GM18870 (cell line): ENCODE measurements at regions not wholly inside any gene's neighbourhood (a gene's known extent, or its start where the extent isn't known, plus 50 kb on each side); places are given as distances from the start of the nearest gene placed in this dataset.

ENCODE experiments used
- ATAC-seq: cut with Tn5 transposase; IDR thresholded peaks from one replicate; pipeline ENCODE4 v1.9.1; 2021; ENCODE audit warnings: moderate library complexity; ENCODE audit not compliant: unreplicated experiment

DNA sequence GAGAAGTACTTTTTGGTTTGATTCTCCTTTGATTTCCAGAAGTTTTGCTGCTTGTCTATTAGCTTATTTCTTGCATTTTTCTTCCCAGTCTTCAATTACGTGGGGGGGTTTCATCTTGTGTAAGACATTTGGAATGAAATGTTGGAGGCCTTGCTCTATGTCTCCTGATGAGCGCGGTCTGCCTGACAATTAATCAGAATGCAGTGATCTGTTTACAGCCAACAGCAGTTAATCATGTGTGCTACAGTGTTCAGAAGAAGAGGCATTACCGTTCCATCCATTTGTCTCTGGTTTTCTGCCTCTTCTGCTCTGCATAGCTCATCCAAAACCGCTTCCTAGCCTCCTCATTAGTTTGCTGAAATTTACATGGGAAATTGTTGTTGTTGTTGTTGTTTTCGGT is 134.4 kb upstream of the ST6GAL2 start:
- no peak for ATAC-seq

DNA sequence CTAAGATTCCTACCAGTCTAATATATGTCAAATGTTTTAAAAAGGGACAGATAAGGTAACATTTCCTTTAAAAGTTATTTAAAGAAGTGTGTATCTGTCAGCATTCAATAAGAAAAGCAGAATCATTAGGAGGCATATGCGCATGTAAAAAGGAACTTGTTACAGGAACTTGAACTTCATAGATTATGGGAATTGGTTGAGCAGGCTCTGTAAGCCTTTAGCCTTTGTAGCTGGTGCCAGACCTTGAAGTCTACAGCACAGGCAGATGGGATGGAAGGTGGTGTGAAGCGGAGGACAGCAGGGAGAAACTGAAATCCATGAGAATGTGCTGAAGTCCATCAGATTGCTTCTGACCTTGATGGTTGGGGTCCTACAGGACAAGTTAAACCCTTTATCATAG is 138.3 kb upstream of the ST6GAL2 start:
- ATAC-seq: no peak

DNA sequence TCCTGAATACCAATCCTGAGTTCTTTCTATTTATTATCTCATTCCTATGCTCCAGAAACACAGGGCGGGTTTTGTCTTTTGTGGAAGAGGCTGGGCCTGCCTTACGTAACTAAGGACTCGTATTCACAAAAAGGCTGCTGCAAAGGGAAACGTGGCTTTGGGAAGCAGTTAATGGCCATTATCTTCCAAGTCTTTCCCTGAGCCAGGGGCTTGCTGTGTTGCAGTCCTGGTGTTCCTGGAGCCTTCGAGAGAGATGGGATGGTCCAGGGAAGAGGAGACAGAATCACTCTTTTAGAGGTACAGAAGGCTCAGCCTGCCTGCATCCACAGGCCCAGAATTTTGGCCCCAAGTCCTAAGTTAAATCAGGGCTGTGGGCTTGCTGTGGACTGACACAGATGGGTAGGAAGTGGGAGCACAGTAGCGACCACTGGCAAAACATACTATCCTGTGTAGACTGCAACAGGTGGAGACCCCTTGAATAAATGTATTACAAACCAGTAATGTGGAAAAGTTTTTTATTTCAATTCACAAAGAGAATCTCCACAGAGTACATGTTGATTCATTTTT is 139.4 kb upstream of the ST6GAL2 start:
- no peak for ATAC-seq

DNA sequence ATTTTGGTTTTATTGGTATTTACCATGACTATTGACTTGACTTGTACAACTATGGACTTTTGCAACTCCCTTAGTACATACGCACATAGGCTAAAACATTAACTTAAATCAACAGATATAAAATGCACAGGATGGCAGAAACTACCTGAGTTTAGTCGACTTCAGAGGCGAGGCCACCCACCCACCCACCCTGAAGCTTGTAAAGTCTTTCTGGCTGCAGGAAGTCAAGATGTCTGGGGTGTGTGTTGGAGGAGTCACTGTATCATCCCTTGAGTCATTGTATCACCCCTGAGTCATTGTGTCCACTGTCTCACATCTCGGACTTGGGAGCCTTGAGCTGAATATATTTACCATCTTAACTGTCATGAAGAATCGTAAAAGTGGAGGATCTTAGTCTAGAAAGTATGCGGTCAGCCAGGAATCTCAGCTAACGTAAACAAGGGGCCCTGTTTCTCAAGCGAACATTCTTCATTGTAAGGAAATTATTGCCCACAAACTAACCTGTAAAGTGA is 140.0 kb upstream of the ST6GAL2 start:
- no peak for ATAC-seq

DNA sequence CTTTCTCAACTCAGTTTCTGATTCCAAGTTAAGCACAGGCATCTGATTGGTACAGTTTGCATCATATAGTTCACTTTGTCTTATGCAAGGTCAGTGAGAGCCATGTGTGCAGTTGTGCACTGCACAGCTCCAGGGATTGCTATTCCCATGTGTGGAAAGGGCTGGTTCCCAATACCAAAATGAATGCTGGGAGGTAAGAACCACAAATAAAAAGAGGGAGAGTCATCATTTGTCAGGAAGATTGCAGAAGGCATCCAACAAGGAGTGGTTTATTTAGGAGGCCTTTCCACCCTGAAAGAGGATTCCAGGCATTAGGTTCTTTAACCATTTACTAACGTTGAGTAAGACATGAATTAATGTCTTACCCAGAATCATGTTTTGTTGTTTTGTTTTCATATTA is 141.2 kb upstream of the ST6GAL2 start:
- no peak for ATAC-seq

DNA sequence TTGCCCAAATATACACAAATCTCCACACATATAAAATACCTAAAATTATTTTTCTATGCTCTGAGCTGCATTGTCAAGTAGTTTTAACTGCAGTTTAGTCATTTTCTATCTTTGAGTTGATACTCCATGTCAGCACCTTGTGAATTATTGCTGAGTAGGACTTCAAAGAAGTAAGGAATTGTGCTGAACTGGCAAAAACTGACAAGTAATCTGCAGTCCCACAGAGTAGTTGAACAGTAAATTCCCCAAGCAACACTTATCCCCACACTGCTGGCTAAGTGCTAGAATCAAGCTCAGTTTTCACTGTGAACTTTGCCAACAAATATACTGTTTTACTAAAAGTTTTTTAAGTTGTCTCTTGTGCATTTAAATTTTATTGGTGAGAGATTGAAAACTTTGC is 141.8 kb upstream of the ST6GAL2 start:
- ATAC-seq: no peak

DNA sequence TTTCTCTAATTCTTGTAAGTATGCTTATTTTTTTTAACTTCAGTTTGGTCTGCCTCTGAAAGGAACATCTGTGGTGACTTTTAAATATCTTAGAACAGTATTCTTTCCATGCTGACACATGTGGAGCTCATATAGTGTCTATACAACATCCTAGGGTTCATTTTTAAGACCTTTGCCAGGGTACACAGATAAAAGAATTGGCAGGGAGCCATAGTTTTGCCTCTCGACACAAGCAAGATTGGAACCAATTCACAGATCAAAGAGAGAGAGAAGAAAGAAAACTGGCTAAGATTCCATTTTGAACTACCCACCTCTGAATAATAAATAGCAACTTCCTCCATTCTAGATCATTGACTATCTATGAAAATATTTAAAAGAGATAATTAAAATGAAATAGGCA is 142.7 kb upstream of the ST6GAL2 start:
- no peak for ATAC-seq

DNA sequence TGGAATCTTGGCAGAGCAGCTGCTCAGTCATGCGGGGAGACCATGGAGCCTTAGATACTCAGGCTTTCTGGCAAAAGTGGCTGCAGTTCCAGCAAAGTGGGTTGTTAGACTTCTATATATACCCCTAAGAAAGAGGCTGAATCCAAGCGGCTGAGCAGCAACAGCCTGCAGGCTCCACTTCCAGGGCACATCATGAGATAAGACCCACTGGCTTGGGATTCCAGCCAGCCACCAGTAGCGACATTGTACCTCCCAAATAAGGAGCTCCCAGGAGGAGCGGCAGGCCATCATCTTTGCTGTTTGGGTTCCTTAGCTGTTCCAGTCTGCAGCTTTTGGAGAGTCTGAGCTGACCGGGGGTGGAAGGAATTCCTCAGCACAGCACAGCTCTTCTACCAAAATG is 150.3 kb upstream of the ST6GAL2 start:
- no peak for ATAC-seq

DNA sequence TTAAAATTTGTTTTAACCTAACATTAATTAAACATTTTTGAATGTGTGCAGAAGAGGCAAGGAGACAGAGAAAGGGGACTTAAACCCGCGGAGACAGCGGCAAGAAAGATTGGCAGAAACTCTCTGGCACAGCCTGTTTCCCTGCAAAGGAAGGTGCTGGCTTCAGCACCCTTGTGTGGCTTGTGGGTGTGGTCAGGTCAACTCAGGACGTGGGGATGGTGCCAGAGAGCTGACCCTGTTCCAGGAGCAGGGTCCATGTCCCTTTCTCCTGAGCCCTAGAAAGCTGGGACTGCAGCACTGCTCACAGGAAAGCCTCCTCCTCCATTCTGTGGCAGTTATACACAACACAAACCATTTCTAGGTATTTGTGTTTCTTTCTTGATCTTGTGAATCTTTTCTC is 176.2 kb upstream of the ST6GAL2 start:
- ATAC-seq: no peak

DNA sequence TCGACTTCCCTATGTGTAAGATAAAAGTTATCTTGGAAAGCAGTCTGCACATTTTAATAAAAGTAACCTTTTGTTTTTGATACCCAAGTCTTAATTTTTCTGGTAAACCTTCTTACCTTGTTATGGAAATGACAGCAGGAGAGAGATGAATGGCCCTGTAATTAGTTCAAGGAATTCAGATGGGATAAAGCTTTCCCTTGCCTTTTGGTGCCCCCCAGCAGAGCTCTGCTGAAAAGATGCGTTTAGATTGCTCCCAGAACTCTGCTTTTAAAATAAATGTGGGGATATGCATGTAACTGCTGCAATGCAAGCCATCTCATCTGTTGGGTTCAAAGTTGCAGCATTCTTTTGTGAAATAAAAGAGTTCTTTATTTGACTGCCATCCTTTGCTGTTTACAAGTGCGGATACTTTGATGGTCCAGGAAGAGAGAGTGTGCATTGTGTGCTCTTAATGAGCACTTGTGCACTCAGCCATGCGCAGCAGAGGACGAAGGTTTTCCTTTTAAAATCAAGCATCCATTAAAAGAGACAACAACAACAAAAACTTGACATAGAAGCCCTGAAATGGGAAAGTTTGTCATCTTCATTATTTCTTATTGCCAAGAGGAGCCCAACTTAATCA is 176.7 kb upstream of the ST6GAL2 start:
- no peak for ATAC-seq

DNA sequence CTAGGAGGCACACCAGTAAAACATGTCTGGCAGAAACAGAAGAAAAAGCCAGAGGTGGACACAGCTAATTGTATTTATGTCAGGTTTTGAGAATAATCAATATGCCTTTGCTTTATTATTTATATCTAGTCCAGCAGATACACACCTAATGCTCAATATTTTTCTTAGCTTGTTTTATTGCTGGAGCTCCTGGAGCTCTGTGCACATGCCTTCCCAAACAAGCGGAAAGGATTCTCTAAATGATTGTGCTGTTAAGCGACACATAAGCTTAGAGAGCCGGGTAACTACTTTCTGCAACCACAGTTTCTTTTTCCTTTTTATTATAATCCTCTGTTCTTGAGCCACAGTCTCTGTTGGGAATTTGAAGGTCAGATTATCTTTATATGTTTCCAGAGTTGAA is 177.3 kb upstream of the ST6GAL2 start:
- ATAC-seq: no peak

DNA sequence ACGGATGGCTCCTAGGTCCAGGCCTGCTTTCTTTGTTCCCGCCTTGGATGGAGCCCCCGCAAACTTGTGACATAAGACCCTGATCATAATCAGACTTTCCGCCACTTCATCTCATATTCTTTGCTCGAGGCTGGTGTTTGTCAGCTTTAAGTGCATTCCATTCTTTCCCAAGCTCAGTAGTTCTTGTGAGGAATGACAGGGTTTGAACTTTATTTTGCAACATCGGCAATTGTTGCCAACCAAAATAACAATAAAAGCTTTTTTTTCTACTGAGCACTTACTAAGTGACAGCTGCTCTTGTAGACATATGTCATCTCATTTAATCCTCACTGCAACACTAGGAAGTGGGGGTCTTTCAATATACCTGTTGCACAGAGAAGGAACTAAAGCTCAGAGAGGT is 178.8 kb upstream of the ST6GAL2 start:
- ATAC-seq: no peak

DNA sequence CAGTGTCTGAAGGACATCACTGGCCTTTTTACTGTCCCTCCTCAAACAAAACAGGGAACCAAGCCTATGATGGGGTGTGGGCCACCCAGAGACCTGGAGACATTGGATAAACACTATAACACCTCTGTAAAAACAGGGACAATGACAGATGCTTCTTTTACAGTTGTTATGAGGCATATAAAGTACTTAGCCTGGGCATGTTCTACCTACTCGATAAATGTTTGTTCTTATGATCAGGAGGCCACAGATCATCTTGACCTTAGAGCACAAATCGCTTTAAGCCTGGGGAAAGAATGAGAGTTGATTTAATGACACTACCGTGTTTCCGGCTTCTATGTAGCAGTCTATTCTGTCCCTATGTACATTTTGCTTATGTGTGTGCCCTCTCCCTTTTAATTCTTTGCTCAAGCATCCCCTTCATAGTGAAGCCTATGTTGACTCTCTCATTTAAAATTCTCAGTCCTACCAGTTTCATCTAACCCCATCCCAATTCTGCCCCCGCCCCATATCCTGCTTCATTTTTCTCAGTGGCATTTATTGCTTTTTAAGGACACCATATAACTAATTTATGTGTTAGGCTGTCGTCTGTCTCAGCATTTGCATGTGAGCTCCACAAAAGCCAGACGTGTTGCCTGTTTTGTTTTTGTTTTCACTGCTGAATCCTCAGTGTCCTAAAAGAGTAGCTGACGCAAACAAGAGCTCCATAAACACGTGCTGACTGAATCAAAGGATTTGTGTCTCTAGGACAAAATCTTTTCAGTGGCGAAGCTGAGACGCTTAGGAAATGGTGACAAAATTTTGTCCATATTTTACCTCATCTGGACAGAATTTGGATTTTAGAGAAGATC is 182.3 kb upstream of the ST6GAL2 start:
- no peak for ATAC-seq

DNA sequence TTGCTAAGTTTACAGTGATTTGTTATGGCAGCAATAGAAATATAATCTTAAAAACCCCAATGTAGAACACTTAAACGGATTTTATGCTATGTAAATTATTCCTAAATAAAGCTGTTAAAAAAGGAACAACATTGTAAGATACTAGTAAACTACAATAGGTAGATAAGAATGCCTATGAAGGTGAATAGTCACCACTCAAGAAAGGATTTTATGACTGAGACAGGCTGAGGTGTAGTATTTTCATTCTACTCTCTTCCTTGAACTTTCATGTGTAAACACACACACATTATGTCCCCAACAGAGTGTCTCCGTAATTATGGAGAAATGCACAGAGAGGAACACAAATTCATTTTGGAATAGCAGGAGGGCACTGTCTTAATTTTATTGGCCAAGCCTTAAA is 183.9 kb upstream of the ST6GAL2 start:
- no peak for ATAC-seq

DNA sequence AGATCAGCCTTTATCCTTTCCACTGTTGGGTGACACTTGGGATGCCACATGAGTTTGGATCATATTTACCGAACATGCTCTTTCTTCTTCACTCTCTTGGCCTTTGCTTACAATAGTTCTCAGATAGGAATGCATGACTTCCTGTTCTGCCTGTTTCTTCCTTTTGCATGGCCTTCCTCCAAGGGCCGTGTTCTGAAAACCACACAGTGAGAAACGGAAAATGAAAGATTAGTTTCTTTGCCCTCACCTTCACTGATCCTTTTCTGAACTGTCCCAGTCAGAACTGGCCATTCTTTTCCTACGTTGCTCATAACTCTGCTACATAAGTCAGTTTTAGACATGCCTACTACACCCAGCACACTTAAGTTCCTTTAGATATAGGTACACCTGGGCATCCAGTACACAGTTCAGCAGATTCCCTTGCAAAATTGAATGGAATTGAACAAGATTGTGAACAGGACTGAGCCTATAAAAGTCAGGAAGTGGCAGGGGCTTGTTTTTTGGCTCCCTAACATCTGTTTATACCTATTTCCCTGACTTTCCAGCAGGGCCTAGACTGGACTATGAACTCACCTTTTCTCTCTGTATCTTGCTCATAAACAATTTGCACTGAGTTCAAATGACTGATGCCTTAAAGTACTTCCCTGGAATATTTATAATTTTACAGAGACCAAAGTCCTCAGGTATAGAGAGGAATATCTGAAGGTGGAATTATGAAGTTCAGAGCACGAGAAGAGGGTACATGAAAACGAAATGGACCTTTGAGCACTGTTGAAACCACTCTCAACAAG is 186.4 kb upstream of the ST6GAL2 start:
- ATAC-seq: no peak

DNA sequence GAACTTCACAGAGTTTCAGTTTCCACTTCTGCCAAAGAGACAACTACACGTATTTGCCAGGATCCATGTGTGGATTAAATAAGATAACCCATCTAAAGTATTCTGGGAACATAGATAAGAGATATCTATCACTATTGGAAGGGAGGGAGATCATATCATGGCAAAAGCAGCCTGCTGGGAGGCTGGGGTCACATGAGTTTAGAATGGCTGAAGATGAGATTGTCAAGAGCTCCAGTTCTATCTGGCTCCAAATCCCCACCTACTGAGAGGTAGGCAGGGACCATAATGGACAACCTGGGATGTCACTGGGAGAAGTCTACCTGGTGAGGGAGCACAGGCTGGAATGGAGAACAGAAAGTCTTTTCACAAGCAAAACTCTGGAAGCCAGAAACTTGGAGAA is 192.6 kb upstream of the ST6GAL2 start:
- no peak for ATAC-seq

DNA sequence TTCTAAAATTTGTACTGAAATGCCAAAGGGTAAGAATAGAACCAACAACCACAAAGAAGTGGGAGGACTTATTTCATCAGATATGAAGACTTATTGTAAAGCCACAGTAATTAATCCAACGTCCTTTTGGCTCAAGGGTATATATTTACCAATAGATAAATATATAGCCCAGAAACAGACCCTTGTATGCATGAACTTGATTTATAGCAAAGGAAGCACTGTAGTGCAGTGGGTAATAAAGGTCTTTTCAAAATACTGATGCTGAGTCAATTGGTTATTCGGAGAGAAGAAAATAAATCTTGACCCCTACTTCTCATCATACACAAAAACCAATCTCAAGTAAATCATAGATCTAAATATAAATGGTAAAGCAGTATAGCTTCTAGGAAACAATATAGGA is 200.5 kb upstream of the ST6GAL2 start:
- ATAC-seq: no peak

DNA sequence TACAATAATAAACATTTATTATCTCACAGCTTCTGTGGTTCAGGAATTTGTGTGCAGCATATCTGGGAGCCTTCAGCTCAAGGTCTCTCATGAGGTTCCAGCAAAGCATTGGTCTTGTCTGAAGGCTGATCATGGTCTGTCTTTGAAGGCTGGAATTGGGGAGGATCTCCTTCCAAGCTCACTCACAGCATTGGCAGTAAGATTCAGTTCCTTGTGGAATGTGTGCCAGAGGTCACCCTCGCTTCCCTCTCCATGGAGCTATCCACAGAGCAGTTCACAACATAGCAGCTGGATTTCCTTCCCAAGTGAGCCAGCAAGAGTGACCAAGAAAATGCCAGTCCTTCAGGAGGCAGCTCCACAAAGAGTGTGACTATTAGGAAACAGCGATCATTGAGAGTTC is 202.2 kb upstream of the ST6GAL2 start:
- no peak for ATAC-seq

DNA sequence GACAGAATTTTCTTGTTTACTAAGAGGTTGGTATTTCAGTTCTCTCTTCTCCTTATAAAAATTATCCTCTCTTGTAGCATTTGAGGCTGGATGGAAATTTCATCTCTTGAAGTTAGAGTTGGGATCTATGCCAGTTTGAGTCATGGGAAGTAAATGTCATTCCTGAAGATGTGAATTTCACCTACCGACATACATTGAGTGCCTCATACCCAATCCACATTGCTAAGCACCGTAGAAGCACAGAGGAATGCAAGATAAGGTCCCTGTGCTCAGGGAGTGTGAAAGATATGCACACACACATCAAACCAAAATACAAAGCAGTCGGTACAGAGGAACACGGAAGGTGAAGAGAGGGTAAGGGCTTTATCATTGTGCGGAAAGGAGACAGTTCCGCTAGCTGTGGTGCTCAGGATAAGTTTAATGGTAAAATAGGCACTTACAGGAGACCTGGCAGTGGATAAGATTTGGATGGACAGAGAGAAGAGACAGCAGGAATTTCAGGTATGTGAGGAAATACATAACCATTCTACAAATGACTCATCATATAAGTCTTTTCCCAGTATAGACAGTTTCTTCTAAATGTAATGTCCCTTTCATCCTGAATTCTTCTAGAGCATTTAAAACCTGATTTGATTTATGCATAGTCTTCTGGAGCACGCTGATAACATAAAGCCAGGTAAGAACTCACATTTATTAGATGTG is 205.3 kb upstream of the ST6GAL2 start:
- ATAC-seq: no peak

DNA sequence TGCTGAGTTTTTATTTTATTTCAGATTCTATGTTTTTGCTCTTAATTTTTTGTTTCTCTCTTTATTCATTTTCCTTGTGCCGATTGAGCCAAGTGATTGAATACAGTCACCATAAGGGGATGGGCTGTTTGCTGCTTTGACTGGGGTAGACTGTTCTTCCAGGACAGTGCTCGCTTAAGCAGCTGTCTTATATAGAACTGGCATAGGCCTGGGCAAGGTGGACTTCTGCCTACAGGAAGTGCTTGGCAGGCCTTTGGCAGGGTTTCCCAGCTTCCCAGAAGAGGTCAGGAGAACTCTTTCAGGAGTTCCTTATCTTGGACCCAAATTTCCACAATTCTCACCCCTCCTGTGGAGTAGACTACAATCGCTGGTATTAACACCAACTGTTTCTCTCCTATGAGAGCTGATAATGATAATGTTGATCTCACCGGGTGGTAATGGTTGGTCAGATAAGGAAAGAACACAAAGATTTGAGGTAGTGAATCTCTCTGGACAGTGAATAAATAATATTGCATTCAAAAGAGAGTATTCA is 207.5 kb upstream of the ST6GAL2 start:
- no peak for ATAC-seq
